ENCODE measurements at regions not wholly inside any gene's neighbourhood (a gene's known extent, or its start where the extent isn't known, plus 50 kb on each side); places are given as distances from the start of the nearest gene placed in this dataset.
"Not testable (repeated sequence)": the region's sequence is repeated elsewhere in the genome, so short reads cannot be mapped to it uniquely, and the experiment has no call there.

DNA sequence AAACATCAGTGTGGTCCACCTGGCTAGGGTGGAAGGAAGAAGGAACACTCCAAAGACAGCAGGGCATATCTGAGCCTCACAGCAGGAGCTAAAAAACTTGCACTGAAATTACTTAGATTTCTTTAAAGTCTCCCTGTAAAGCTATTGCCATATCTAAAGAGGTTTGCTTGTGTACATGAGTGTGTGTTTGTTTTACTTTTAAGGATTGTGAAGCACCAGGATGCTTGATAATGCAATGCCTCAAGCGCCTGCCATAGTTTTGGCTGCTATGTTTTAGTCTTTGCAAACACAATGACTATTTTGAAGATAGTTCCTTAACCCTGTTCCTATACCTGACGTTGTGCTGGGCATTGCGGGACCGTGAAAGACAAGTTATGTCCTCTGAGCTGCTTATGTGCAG, 65.0 kb downstream of the ID4 start:
- Histone ChIP-seq H4K20me1 (replicated peaks; ENCODE audit: control insufficient read depth, extremely low read depth, insufficient read depth, low read length) (no peaks in the 10 kb centered on the region), H3K4me2 (ENCODE audit: insufficient read depth, low read length) (no peak overlapping the region), H3K27me3 (ENCODE audit: control insufficient read depth in 2 of 2, insufficient read depth in 2 of 2, low read length in 2 of 2) (no peaks in the 10 kb centered on the region), H3K4me1 (ENCODE audit: control insufficient read depth, extremely low read depth, insufficient read depth, low read length) (no peaks in the 10 kb centered on the region), H3K4me3 (replicated peaks in 1 of 3; ENCODE audit: insufficient read depth in 1 of 3, low read depth in 1 of 3, low read length in 3 of 3) (no peak overlapping the region), H2AFZ (ENCODE audit: low read depth, low read length) (no peak overlapping the region), H3K27ac (ENCODE audit: insufficient read depth, low read depth, low read length) (no peak overlapping the region), H3K79me2 (ENCODE audit: control insufficient read depth, insufficient read depth, low read length) (no peaks in the 10 kb centered on the region), H3K9me1 (replicated peaks; ENCODE audit: control insufficient read depth, extremely low read depth, insufficient read depth, low read length) (no peaks in the 10 kb centered on the region), H3K9ac (replicated peaks; ENCODE audit: extremely low read depth, insufficient read depth, low read length) (no peak overlapping the region), H3K9me3 (replicated peaks; ENCODE audit: control insufficient read depth, insufficient read depth, low read length) (peaks cover 4% of the 10 kb centered on the region), H3K36me3 (ENCODE audit: control insufficient read depth in 2 of 2, extremely low read depth in 1 of 2, insufficient read depth in 2 of 2, low read length in 2 of 2) (no peaks in the 10 kb centered on the region)
- intact Hi-C loops (cut with micrococcal nuclease) (no loop called here), dilution Hi-C loops (cut with MboI; ENCODE audit: extremely low pct_ligation_motif_present, low sequenced_read_pairs) (no loop called here)
- ChIA-PET POLR2A (no interaction called here), CTCF (no interaction called here)
- DNase-seq (ENCODE audit: low read depth, low spot score) = no peak
- no peak for FAIRE-seq
- no peak for TF ChIP-seq POLR2A (IDR thresholded peaks at IDR 0.05; ENCODE audit: low read depth, low read length)
- no peak for TF ChIP-seq JUN (IDR thresholded peaks at IDR 0.05; ENCODE audit: borderline replicate concordance, insufficient read depth, insufficient read length, low read depth)
- no peak for TF ChIP-seq EZH2 (IDR thresholded peaks at IDR 0.05; ENCODE audit: borderline replicate concordance, low read depth, low read length, severe bottlenecking)
- no peak for TF ChIP-seq POLR2AphosphoS5 (IDR thresholded peaks at IDR 0.05; ENCODE audit: insufficient read depth, low read depth, low read length)
- TF ChIP-seq, protein P1, sequence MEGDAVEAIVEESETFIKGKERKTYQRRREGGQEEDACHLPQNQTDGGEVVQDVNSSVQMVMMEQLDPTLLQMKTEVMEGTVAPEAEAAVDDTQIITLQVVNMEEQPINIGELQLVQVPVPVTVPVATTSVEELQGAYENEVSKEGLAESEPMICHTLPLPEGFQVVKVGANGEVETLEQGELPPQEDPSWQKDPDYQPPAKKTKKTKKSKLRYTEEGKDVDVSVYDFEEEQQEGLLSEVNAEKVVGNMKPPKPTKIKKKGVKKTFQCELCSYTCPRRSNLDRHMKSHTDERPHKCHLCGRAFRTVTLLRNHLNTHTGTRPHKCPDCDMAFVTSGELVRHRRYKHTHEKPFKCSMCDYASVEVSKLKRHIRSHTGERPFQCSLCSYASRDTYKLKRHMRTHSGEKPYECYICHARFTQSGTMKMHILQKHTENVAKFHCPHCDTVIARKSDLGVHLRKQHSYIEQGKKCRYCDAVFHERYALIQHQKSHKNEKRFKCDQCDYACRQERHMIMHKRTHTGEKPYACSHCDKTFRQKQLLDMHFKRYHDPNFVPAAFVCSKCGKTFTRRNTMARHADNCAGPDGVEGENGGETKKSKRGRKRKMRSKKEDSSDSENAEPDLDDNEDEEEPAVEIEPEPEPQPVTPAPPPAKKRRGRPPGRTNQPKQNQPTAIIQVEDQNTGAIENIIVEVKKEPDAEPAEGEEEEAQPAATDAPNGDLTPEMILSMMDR (IDR thresholded peaks at IDR 0.05; ENCODE audit: extremely low read depth in 1 of 2, insufficient read depth in 1 of 2, low read depth in 1 of 2, low read length in 2 of 2) = no peak
- TF ChIP-seq MYC (IDR thresholded peaks at IDR 0.05; ENCODE audit: low read depth, low read length) = no peak
- no peak for TF ChIP-seq FOS (IDR thresholded peaks at IDR 0.05; ENCODE audit: borderline replicate concordance, insufficient read depth, low read length)
- TF ChIP-seq MAX (IDR thresholded peaks at IDR 0.05; ENCODE audit: insufficient read depth, insufficient read length) = no peak
- TF ChIP-seq GATA2 (IDR thresholded peaks at IDR 0.05; ENCODE audit: insufficient read depth, insufficient read length, low read depth, low read length) = no peak
- BruUV-seq (replicated peaks) = no TSS peak

GRCh38 chr6:19904408-19904807, 67.2 kb downstream of the ID4 start:
- H3K27me3 ChIP-seq (ENCODE audit: control insufficient read depth in 2 of 2, insufficient read depth in 2 of 2, low read length in 2 of 2); dilution Hi-C loops (cut with MboI; ENCODE audit: extremely low pct_ligation_motif_present, low sequenced_read_pairs); H2AFZ ChIP-seq (ENCODE audit: low read depth, low read length); intact Hi-C loops (cut with micrococcal nuclease); H3K9me1 ChIP-seq (replicated peaks; ENCODE audit: control insufficient read depth, extremely low read depth, insufficient read depth, low read length); BruUV-seq (replicated peaks); H3K4me2 ChIP-seq (ENCODE audit: insufficient read depth, low read length); H3K9ac ChIP-seq (replicated peaks; ENCODE audit: extremely low read depth, insufficient read depth, low read length); H3K9me3 ChIP-seq (replicated peaks; ENCODE audit: control insufficient read depth, insufficient read depth, low read length); H3K4me1 ChIP-seq (ENCODE audit: control insufficient read depth, extremely low read depth, insufficient read depth, low read length); POLR2A ChIA-PET; FAIRE-seq; H4K20me1 ChIP-seq (replicated peaks; ENCODE audit: control insufficient read depth, extremely low read depth, insufficient read depth, low read length); DNase-seq (ENCODE audit: low read depth, low spot score); H3K79me2 ChIP-seq (ENCODE audit: control insufficient read depth, insufficient read depth, low read length); H3K4me3 ChIP-seq (replicated peaks in 1 of 3; ENCODE audit: insufficient read depth in 1 of 3, low read depth in 1 of 3, low read length in 3 of 3); CTCF ChIA-PET; H3K27ac ChIP-seq (ENCODE audit: insufficient read depth, low read depth, low read length); H3K36me3 ChIP-seq (ENCODE audit: control insufficient read depth in 2 of 2, extremely low read depth in 1 of 2, insufficient read depth in 2 of 2, low read length in 2 of 2): not testable (repeated sequence)
